Omental fat pad (tissue), 3 donors: ENCODE measurements at regions not wholly inside any gene's neighbourhood (a gene's known extent, or its start where the extent isn't known, plus 50 kb on each side); places are given as distances from the start of the nearest gene placed in this dataset.

Experiments
- ATAC-seq: fragments of 150-250 bp; one replicate; pipeline ENCODE4 v1.9.1; 2016; ENCODE audit warnings: mild to moderate bottlenecking, moderate library complexity; ENCODE audit not compliant: low FRiP score
- DNase-seq: peaks from one replicate; pipeline ENCODE4 v3.0.0-alpha.2; 2019; ENCODE audit warnings: low spot score
- TF ChIP-seq, protein P1 (sequence below), 3 donors: fragments of 450-650 bp; IDR thresholded peaks; one replicate each; pipeline ENCODE4 v1.5.1; 2016 to 2017; ENCODE audit warnings: antibody characterized with exemption in 3 of 3, mild to moderate bottlenecking in 3 of 3, moderate library complexity in 2 of 3

DNA sequence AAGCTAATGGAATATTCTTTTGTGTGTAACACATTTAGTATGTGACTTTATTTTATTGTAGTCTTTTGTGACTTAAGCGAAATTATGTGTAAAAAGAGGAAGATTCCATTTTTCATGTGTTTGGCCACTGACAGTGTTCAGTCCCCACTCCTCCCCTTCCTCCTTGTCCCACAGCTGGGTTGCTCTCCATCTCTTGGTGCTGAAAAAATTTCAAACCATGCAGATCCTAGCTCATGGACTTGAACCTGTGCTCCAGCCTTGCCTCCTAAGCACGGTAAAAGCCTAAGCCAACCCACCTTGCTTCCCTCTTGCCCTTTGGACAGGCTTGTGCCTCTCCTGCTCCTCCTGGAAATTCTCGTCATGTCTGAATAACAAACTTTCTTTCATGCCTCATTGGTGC, 2008.5 kb upstream of the TENM3 start:
- no peak for DNase-seq
- ATAC-seq, result no peak
- TF ChIP-seq, protein P1, sequence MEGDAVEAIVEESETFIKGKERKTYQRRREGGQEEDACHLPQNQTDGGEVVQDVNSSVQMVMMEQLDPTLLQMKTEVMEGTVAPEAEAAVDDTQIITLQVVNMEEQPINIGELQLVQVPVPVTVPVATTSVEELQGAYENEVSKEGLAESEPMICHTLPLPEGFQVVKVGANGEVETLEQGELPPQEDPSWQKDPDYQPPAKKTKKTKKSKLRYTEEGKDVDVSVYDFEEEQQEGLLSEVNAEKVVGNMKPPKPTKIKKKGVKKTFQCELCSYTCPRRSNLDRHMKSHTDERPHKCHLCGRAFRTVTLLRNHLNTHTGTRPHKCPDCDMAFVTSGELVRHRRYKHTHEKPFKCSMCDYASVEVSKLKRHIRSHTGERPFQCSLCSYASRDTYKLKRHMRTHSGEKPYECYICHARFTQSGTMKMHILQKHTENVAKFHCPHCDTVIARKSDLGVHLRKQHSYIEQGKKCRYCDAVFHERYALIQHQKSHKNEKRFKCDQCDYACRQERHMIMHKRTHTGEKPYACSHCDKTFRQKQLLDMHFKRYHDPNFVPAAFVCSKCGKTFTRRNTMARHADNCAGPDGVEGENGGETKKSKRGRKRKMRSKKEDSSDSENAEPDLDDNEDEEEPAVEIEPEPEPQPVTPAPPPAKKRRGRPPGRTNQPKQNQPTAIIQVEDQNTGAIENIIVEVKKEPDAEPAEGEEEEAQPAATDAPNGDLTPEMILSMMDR (IDR thresholded peaks at IDR 0.05), result no peak

- ATAC-seq, result no peak
- TF ChIP-seq, protein P1 (IDR thresholded peaks at IDR 0.05), result no peak
- DNase-seq, result no peak
Observed at GRCh38 chr4:180240670-180241069, 2002.5 kb upstream of the TENM3 start.

DNA sequence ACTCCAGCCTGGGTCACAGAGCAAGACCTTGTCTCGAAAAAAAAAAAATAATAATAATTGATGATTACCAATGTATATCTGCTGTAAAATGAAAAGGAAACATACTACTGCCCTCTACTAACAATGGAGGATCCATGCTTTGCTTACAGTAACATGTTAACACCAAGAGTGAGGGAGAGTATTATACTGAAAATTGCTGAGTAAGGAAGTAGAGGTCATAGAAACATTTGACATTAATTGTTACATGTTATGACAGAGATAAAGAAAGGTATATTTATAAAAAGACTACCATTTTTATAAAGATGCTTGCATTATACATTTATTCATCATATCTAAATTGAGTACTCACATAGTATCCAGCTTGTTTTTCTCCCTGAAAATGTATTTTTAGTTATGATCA, 1989.8 kb upstream of the TENM3 start:
- TF ChIP-seq, protein P1 (IDR thresholded peaks at IDR 0.05), result no peak
- no peak for ATAC-seq
- DNase-seq, result no peak

GRCh38 chr4:180261346-180261745, 1981.9 kb upstream of the TENM3 start:
- DNase-seq (no peak), ATAC-seq (no peak)
- TF ChIP-seq, protein P1 (IDR thresholded peaks at IDR 0.05), result no peak

GRCh38 chr4:180280076-180280475, 1963.1 kb upstream of the TENM3 start:
- no peak for DNase-seq
- no peak for ATAC-seq
- TF ChIP-seq, protein P1 (IDR thresholded peaks at IDR 0.05), result no peak

- TF ChIP-seq, protein P1 (IDR thresholded peaks at IDR 0.05), result no peak
- ATAC-seq (no peak), DNase-seq (no peak)
Observed at GRCh38 chr4:180280726-180281297, 1962.4 kb upstream of the TENM3 start.

DNA sequence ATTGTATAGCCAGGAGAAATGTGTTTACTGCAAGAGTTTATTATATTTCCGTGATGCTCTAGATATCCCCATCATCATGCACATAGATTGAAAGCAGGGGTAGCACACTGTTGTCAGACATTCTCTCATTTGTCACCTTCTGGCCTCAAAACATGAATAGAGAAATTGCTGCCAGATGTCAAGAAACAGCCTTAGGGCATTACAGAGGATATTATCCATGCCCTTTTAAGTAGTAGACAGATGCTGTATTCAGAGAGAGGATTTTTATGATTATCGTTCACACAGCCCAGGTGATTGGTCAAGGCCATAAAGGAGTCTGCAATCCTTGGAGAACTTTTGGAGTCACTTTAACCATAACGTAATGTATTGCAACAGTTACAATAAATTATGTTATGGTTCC, 1961.5 kb upstream of the TENM3 start:
- TF ChIP-seq, protein P1 (IDR thresholded peaks at IDR 0.05), result no peak
- DNase-seq, result no peak
- no peak for ATAC-seq
